ENCODE measurements at regions not wholly inside any gene's neighbourhood (a gene's known extent, or its start where the extent isn't known, plus 50 kb on each side); places are given as distances from the start of the nearest gene placed in this dataset.

GRCh38 chr12:86407620-86408208 lies 151.5 kb upstream of the MGAT4C start:
- no peak for TF ChIP-seq POLR2AphosphoS5 (IDR thresholded peaks at IDR 0.05; ENCODE audit: low read depth, low read length)
- TF ChIP-seq POLR2A (IDR thresholded peaks at IDR 0.05; ENCODE audit: low read depth, low read length), result no peak

Data from GM12891 (cell line).